Transverse colon (tissue), 4 donors: ENCODE measurements at regions not wholly inside any gene's neighbourhood (a gene's known extent, or its start where the extent isn't known, plus 50 kb on each side); places are given as distances from the start of the nearest gene placed in this dataset.

Experiments
- DNase-seq: peaks from one replicate; pipeline ENCODE4 v3.0.0-alpha.2; 2019
- H3K27ac ChIP-seq, 4 donors: fragments of 200-600 bp; sonication (generic); 2 replicates each; pipeline ENCODE4 v1.5.1; 2016 to 2018; ENCODE audit warnings: inconsistent platforms in 4 of 4
- H3K27me3 ChIP-seq: fragments of 200-600 bp; sonication (generic); 2 replicates; pipeline ENCODE4 v1.5.1; 2017; ENCODE audit warnings: inconsistent platforms
- H3K36me3 ChIP-seq, 4 donors: fragments of 200-600 bp; sonication (generic); 2 replicates each; pipeline ENCODE4 v1.5.1; 2017 to 2019; ENCODE audit warnings: inconsistent platforms in 4 of 4
- H3K4me1 ChIP-seq, 4 donors: fragments of 200-600 bp; sonication (generic); 2 replicates each; pipeline ENCODE4 v1.5.1; 2017 to 2020; ENCODE audit warnings: inconsistent platforms in 4 of 4
- H3K4me3 ChIP-seq, 4 donors: fragments of 200-600 bp; sonication (generic); 1 replicate in 1 of 4; 2 replicates in 3 of 4; pipeline versions ENCODE4 v1.5.1 to v1.6.1; 2017 to 2019; ENCODE audit warnings: inconsistent platforms in 4 of 4
- H3K9me3 ChIP-seq, 2 donors: fragments of 200-600 bp; sonication (generic); 2 replicates each; pipeline ENCODE4 v1.5.1; 2017 to 2019; ENCODE audit warnings: inconsistent platforms in 2 of 2
- EP300 ChIP-seq: sonication (generic); formaldehyde crosslinking; IDR thresholded peaks from one replicate; pipeline ENCODE4 v1.6.1; 2017; ENCODE audit warnings: antibody characterized with exemption, low read depth
- POLR2A ChIP-seq: fragments of 450-650 bp; IDR thresholded peaks from one replicate; pipeline ENCODE4 v1.6.1; 2016; ENCODE audit warnings: antibody characterized with exemption, mild to moderate bottlenecking, moderate library complexity
- POLR2AphosphoS5 ChIP-seq, 3 donors: sonication (generic); formaldehyde crosslinking; IDR thresholded peaks; one replicate each; pipeline ENCODE4 v1.6.1; 2016; ENCODE audit warnings: antibody characterized with exemption in 3 of 3
- WGBS, 2 donors: methylation state at CpG; one replicate each; pipeline ENCODE4 v1.1.5; 2018; ENCODE audit warnings: low coverage in 1 of 2; 5-methylcytosine and 5-hydroxymethylcytosine counted together
- in situ Hi-C, 4 donors: fragments of 200-750 bp; cut with MboI; loops; one replicate each; pipeline versions ENCODE4 v1.15.0 to v1.15.1; 2017; ENCODE audit warnings: low sequenced_read_pairs in 3 of 4, low pct_ligation_motif_present in 1 of 4, low pct_unique_long_range_greater_than_20kb in 1 of 4
- intact Hi-C: fragments of 100-400 bp; cut with DNase I; formaldehyde crosslinking; loops from one replicate; pipeline ENCODE4 v1.15.1; 2023; ENCODE audit warnings: low total_unique reads
- TF ChIP-seq, protein P1 (sequence below), 5 experiments: fragments of 200-600 bp in 3 of 5; fragments of 450-650 bp in 2 of 5; sonication (generic) in 3 of 5; IDR thresholded peaks; 1 replicate in 2 of 5; 2 replicates in 3 of 5; pipeline ENCODE4 v1.5.1; 2016 to 2017; ENCODE audit warnings: antibody characterized with exemption in 5 of 5, inconsistent platforms in 3 of 5, mild to moderate bottlenecking in 2 of 5, moderate library complexity in 1 of 5

- TF ChIP-seq EP300 (no peak), POLR2A (no peak), POLR2AphosphoS5 (IDR thresholded peaks at IDR 0.05) (no peak)
- TF ChIP-seq, protein P1, sequence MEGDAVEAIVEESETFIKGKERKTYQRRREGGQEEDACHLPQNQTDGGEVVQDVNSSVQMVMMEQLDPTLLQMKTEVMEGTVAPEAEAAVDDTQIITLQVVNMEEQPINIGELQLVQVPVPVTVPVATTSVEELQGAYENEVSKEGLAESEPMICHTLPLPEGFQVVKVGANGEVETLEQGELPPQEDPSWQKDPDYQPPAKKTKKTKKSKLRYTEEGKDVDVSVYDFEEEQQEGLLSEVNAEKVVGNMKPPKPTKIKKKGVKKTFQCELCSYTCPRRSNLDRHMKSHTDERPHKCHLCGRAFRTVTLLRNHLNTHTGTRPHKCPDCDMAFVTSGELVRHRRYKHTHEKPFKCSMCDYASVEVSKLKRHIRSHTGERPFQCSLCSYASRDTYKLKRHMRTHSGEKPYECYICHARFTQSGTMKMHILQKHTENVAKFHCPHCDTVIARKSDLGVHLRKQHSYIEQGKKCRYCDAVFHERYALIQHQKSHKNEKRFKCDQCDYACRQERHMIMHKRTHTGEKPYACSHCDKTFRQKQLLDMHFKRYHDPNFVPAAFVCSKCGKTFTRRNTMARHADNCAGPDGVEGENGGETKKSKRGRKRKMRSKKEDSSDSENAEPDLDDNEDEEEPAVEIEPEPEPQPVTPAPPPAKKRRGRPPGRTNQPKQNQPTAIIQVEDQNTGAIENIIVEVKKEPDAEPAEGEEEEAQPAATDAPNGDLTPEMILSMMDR (IDR thresholded peaks at IDR 0.05) = no peak
- Histone ChIP-seq H3K4me3 (no peak overlapping the region), H3K9me3 (no peaks in the 10 kb centered on the region), H3K36me3 (no peaks in the 10 kb centered on the region), H3K4me1 (no peaks in the 10 kb centered on the region), H3K27me3 (no peaks in the 10 kb centered on the region), H3K27ac (no peak overlapping the region)
- WGBS, 2 donors = 29 to 39% methylated on average over 3 of the region's 3 CpGs
- intact Hi-C loops = no loop called here
- DNase-seq = no peak
- in situ Hi-C loops = no loop called here
Observed at GRCh38 chr7:110407242-110407641, 683.7 kb upstream of the LRRN3 start.

DNA sequence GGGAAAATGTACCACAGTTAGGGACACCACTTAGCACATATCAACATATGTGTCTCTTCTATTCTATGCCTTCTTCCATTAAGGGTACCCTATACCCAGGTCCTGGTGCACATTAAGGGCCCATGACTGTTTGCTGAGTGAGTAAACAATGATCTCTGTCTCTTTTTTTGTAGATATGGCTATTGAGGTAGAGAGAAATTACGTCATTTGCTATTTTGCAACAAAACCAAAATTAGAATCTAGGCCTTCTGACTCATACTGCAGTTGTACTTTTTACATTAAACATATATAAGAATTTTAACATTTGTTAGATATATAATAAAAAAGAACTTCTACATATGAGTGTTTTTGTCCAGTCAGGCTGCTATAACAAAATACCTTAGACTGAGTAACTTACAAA lies 683.2 kb upstream of the LRRN3 start:
- DNase-seq = no peak
- no peak for TF ChIP-seq POLR2AphosphoS5 (IDR thresholded peaks at IDR 0.05)
- TF ChIP-seq EP300 = no peak
- TF ChIP-seq POLR2A = no peak
- TF ChIP-seq, protein P1 (IDR thresholded peaks at IDR 0.05) = no peak
- Histone ChIP-seq H3K9me3 (no peaks in the 10 kb centered on the region), H3K36me3 (no peaks in the 10 kb centered on the region), H3K4me3 (no peak overlapping the region), H3K27me3 (no peaks in the 10 kb centered on the region), H3K27ac (no peak overlapping the region), H3K4me1 (no peaks in the 10 kb centered on the region)
- 33 to 49% methylated on average over 1 of the region's 1 CpG for WGBS, 2 donors
- in situ Hi-C loops = no loop called here
- intact Hi-C loops = no loop called here

DNA sequence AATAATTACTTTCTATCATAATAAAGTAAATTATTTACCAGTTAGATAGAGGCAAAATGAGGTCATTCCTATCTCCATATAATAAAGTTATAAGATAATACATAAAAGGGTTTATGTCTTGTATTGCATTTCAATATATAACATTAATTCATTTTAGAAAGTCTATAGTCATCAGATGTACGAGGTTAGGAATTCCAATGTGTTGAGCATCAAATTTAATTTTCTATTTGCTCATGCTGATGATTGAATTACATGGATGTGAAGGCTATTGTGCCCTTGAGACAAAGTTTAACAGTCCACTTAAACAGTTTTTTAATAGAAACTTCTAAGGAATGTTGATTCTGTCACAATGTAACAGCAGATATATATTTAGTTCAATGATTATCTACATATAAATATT lies 678.3 kb upstream of the LRRN3 start:
- no peak overlapping the region for H3K27ac ChIP-seq
- no peaks in the 10 kb centered on the region for H3K4me1 ChIP-seq
- TF ChIP-seq EP300 = no peak
- TF ChIP-seq POLR2A = no peak
- TF ChIP-seq, protein P1 (IDR thresholded peaks at IDR 0.05) = no peak
- H3K27me3 ChIP-seq = no peaks in the 10 kb centered on the region
- no peaks in the 10 kb centered on the region for H3K9me3 ChIP-seq
- intact Hi-C loops = no loop called here
- no peak for DNase-seq
- no peaks in the 10 kb centered on the region for H3K36me3 ChIP-seq
- in situ Hi-C loops = no loop called here
- no peak overlapping the region for H3K4me3 ChIP-seq
- WGBS, 2 donors = 56 to 69% methylated on average over 1 of the region's 1 CpG

DNA sequence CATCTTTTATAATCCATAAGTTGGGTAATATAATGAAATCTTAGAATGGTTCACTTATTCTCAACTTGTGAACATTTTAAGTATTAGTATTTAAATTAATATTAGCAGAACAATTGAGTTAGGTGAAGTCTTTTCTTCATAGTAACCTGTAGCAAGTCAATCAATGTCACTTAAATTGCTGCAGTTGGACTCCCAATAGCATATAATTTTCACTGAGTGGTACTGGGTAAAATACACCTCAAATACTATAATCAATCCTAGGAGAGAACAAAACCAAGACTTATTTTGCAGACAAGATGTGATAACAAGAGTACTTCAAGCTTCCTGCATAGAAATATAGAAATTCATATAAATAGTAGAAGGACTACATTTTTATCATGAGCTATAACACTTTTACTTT lies 677.9 kb upstream of the LRRN3 start:
- DNase-seq = no peak
- intact Hi-C loops = no loop called here
- no peaks in the 10 kb centered on the region for H3K9me3 ChIP-seq
- no peaks in the 10 kb centered on the region for H3K36me3 ChIP-seq
- in situ Hi-C loops = no loop called here
- no peaks in the 10 kb centered on the region for H3K27me3 ChIP-seq
- no peak overlapping the region for H3K4me3 ChIP-seq
- TF ChIP-seq, protein P1 (IDR thresholded peaks at IDR 0.05) = no peak
- TF ChIP-seq POLR2A = no peak
- no peak for TF ChIP-seq EP300
- TF ChIP-seq POLR2AphosphoS5 (IDR thresholded peaks at IDR 0.05) = no peak
- H3K27ac ChIP-seq = no peak overlapping the region
- no peaks in the 10 kb centered on the region for H3K4me1 ChIP-seq
